ENCODE measurements at regions not wholly inside any gene's neighbourhood (a gene's known extent, or its start where the extent isn't known, plus 50 kb on each side); places are given as distances from the start of the nearest gene placed in this dataset.
"Not testable (repeated sequence)": the region's sequence is repeated elsewhere in the genome, so short reads cannot be mapped to it uniquely, and the experiment has no call there.

- Mint-ChIP-seq H3K9me3 (no peaks in the 10 kb centered on the region), H3K36me3 (ENCODE audit: low read depth) (peaks cover under 1% of the 10 kb centered on the region), H3K4me3 (no peak overlapping the region), H3K4me1 (ENCODE audit: low read depth) (peaks cover 5% of the 10 kb centered on the region), H3K27ac (no peak overlapping the region), H3K27me3 (no peaks in the 10 kb centered on the region)
- H3K27me3 ChIP-seq (ENCODE audit: control insufficient read depth in 1 of 2, insufficient read depth in 2 of 2, low read length in 2 of 2): no peaks in the 10 kb centered on the region
- DNase-seq (no peak), ATAC-seq (ENCODE audit: poor library complexity) (no peak)
- ChIA-PET POLR2A (no interaction called here), CTCF (no interaction called here)
- no peaks in the 10 kb centered on the region for H3K4me1 ChIP-seq (ENCODE audit: insufficient read depth, low read length)
- no peaks in the 10 kb centered on the region for H3K9me3 ChIP-seq (ENCODE audit: control insufficient read depth in 1 of 2, insufficient read depth in 1 of 2, low read length in 2 of 2)
- H3K4me3 ChIP-seq (ENCODE audit: low read length): no peak overlapping the region
- no peak overlapping the region for H3K27ac ChIP-seq (ENCODE audit: low read depth in 1 of 2, low read length in 2 of 2)
- H3K36me3 ChIP-seq (ENCODE audit: insufficient read depth, low read length): no peaks in the 10 kb centered on the region
- intact Hi-C loops (cut with DNase I, micrococcal nuclease): no loop called here
- TF ChIP-seq CTCF (IDR thresholded peaks at IDR 0.05): no peak
These were observed 478.2 kb upstream of the RGS6 start for GRCh38 chr14:71454010-71454409.

GRCh38 chr14:71454513-71455332 lies 477.5 kb upstream of the RGS6 start:
- Histone ChIP-seq H3K36me3 (ENCODE audit: insufficient read depth, low read length) (no peaks in the 10 kb centered on the region), H3K9me3 (ENCODE audit: control insufficient read depth in 1 of 2, insufficient read depth in 1 of 2, low read length in 2 of 2) (no peaks in the 10 kb centered on the region), H3K27me3 (ENCODE audit: control insufficient read depth in 1 of 2, insufficient read depth in 2 of 2, low read length in 2 of 2) (no peaks in the 10 kb centered on the region), H3K4me3 (ENCODE audit: low read length) (no peak overlapping the region), H3K27ac (ENCODE audit: low read depth in 1 of 2, low read length in 2 of 2) (no peak overlapping the region), H3K4me1 (ENCODE audit: insufficient read depth, low read length) (no peaks in the 10 kb centered on the region)
- no peak for TF ChIP-seq CTCF (IDR thresholded peaks at IDR 0.05)
- peaks cover 5% of the 10 kb centered on the region for H3K4me1 Mint-ChIP-seq (ENCODE audit: low read depth)
- peaks cover 2% of the 10 kb centered on the region for H3K9me3 Mint-ChIP-seq
- POLR2A ChIA-PET: no interaction called here
- no peaks in the 10 kb centered on the region for H3K27me3 Mint-ChIP-seq
- no peak overlapping the region for H3K27ac Mint-ChIP-seq
- H3K36me3 Mint-ChIP-seq (ENCODE audit: low read depth): peaks cover 7% of the 10 kb centered on the region
- no peak overlapping the region for H3K4me3 Mint-ChIP-seq
- CTCF ChIA-PET: interaction anchor here (0.7 kb wide), 1 partner anchor 13 kb away, joined by 3 read pairs; no protein-coding TSS in a partner anchor
- intact Hi-C loops (cut with DNase I, micrococcal nuclease): no loop called here
- no peak for ATAC-seq (ENCODE audit: poor library complexity)
- no peak for DNase-seq

GRCh38 chr14:71460091-71460490 lies 472.1 kb upstream of the RGS6 start:
- H3K27ac Mint-ChIP-seq: no peak overlapping the region
- CTCF ChIA-PET: no interaction called here

GRCh38 chr14:71461617-71462016 lies 470.6 kb upstream of the RGS6 start:
- H3K27me3 ChIP-seq (ENCODE audit: control insufficient read depth in 1 of 2, insufficient read depth in 2 of 2, low read length in 2 of 2); CTCF ChIA-PET; ATAC-seq (ENCODE audit: poor library complexity); H3K27ac ChIP-seq (ENCODE audit: low read depth in 1 of 2, low read length in 2 of 2); H3K27me3 Mint-ChIP-seq; intact Hi-C loops (cut with DNase I, micrococcal nuclease); DNase-seq; H3K36me3 ChIP-seq (ENCODE audit: insufficient read depth, low read length); H3K9me3 Mint-ChIP-seq; H3K4me1 Mint-ChIP-seq (ENCODE audit: low read depth); H3K27ac Mint-ChIP-seq; POLR2A ChIA-PET; H3K4me3 Mint-ChIP-seq; H3K4me1 ChIP-seq (ENCODE audit: insufficient read depth, low read length); H3K9me3 ChIP-seq (ENCODE audit: control insufficient read depth in 1 of 2, insufficient read depth in 1 of 2, low read length in 2 of 2); H3K4me3 ChIP-seq (ENCODE audit: low read length): not testable (repeated sequence)
- H3K36me3 Mint-ChIP-seq (ENCODE audit: low read depth): peaks cover 35% of the 10 kb centered on the region

More at GRCh38 chr14:71460091-71460490, 472.1 kb upstream of the RGS6 start:
- no peak overlapping the region for H3K4me3 Mint-ChIP-seq
- ATAC-seq (ENCODE audit: poor library complexity) (no peak), DNase-seq (no peak)
- Histone ChIP-seq H3K27ac (ENCODE audit: low read depth in 1 of 2, low read length in 2 of 2) (no peak overlapping the region), H3K4me1 (ENCODE audit: insufficient read depth, low read length) (no peaks in the 10 kb centered on the region), H3K27me3 (ENCODE audit: control insufficient read depth in 1 of 2, insufficient read depth in 2 of 2, low read length in 2 of 2) (no peaks in the 10 kb centered on the region), H3K9me3 (ENCODE audit: control insufficient read depth in 1 of 2, insufficient read depth in 1 of 2, low read length in 2 of 2) (peaks cover 0 to 3% of the 10 kb centered on the region in 2 experiments), H3K4me3 (ENCODE audit: low read length) (no peak overlapping the region), H3K36me3 (ENCODE audit: insufficient read depth, low read length) (no peaks in the 10 kb centered on the region)
- no peak for TF ChIP-seq CTCF (IDR thresholded peaks at IDR 0.05)
- intact Hi-C loops (cut with DNase I, micrococcal nuclease): no loop called here
- POLR2A ChIA-PET: no interaction called here
- H3K27me3 Mint-ChIP-seq: no peaks in the 10 kb centered on the region
- H3K9me3 Mint-ChIP-seq: peaks cover 3% of the 10 kb centered on the region
- peaks cover under 1% of the 10 kb centered on the region for H3K4me1 Mint-ChIP-seq (ENCODE audit: low read depth)
- H3K36me3 Mint-ChIP-seq (ENCODE audit: low read depth): peaks cover 31% of the 10 kb centered on the region
